HepG2 (cell line): ENCODE measurements at regions not wholly inside any gene's neighbourhood (a gene's known extent, or its start where the extent isn't known, plus 50 kb on each side); places are given as distances from the start of the nearest gene placed in this dataset.

ENCODE experiments used
- ATAC-seq: fragments of 200-7000 bp; cut with Tn5 transposase; 3 replicates; pipeline ENCODE4 v1.9.1; 2020; ENCODE audit warnings: mild to moderate bottlenecking, moderate library complexity
- BruUV-seq: library from RNA; stranded (reverse); fragments of 400-500 nt; replicated peaks from 2 replicates; lab custom pipeline; 2021; lab: Mats Ljungman, UMichigan
- CTCF ChIA-PET: fragments of 300-600 bp; formaldehyde crosslinking; extraction: SDS; loops from one replicate; lab custom pipeline; 2021; ENCODE audit warnings: low total read pairs, inconsistent platforms, low intra/inter-chr PET ratio; lab: Yijun Ruan, JAX
- POLR2A ChIA-PET: fragments of 350-600 bp; sonication (Branson Sonifier 250); formaldehyde crosslinking; loops from one replicate; lab custom pipeline; 2020; ENCODE audit warnings: antibody characterized with exemption, inconsistent platforms; lab: Yijun Ruan, JAX
- DNase-seq: peaks from one replicate; pipeline ENCODE4 v3.0.0-alpha.2; 2015; ENCODE audit warnings: low spot score
- FAIRE-seq: peaks from 3 replicates; lab custom pipeline; 2011; peaks lifted over from hg19 to GRCh38; lab: Jason Lieb, UNC
- H2AFZ ChIP-seq: one replicate; pipeline ENCODE4 v1.6.1; 2011; ENCODE audit warnings: low read length, inconsistent platforms
- H3K27ac ChIP-seq: fragments of 300-600 bp; 3 replicates; pipeline ENCODE4 v1.8.0; 2011; ENCODE audit warnings: mixed run types, mild to moderate bottlenecking, mixed read lengths, low read length, inconsistent platforms; ENCODE audit not compliant: insufficient read depth; ENCODE audit errors: extremely low read length
- H3K27me3 ChIP-seq, 2 experiments: fragments of 200-600 bp in 1 of 2; 2 replicates in 1 of 2; 3 replicates in 1 of 2; pipeline versions ENCODE4 v1.6.0 to v1.8.0; 2011; ENCODE audit warnings: low read length in 2 of 2, mild to moderate bottlenecking in 2 of 2, moderate library complexity in 2 of 2, inconsistent platforms in 1 of 2; ENCODE audit not compliant: insufficient read depth in 2 of 2, control insufficient read depth in 1 of 2
- H3K36me3 ChIP-seq, 2 experiments: fragments of 200-600 bp in 1 of 2; replicated peaks in 1 of 2; 2 replicates in 1 of 2; 3 replicates in 1 of 2; pipeline versions ENCODE4 v1.5.1 to v1.8.0; 2011; ENCODE audit warnings: low read length in 2 of 2, inconsistent platforms in 1 of 2; ENCODE audit not compliant: insufficient read depth in 2 of 2, control insufficient read depth in 1 of 2
- H3K4me1 ChIP-seq: 2 replicates; pipeline ENCODE4 v1.5.1; 2012; ENCODE audit warnings: low read length, inconsistent platforms; ENCODE audit not compliant: insufficient read depth
- H3K4me2 ChIP-seq: 2 replicates; pipeline ENCODE4 v1.6.0; 2011; ENCODE audit warnings: low read depth, low read length, inconsistent platforms
- H3K4me3 ChIP-seq, 3 experiments: fragments of 200-600 bp in 1 of 3; sonication (generic), shearing (Covaris generic) in 1 of 3; replicated peaks in 1 of 3; 2 replicates each; pipeline ENCODE4 v1.5.1; 2011 to 2016; ENCODE audit warnings: low read length in 3 of 3, inconsistent platforms in 2 of 3, low read depth in 2 of 3, mild to moderate bottlenecking in 2 of 3, control low read depth in 1 of 3, mixed read lengths in 1 of 3; ENCODE audit not compliant: insufficient read depth in 1 of 3
- H3K79me2 ChIP-seq: one replicate; pipeline ENCODE4 v1.6.1; 2011; ENCODE audit warnings: low read length, inconsistent platforms; ENCODE audit not compliant: insufficient read depth
- H3K9ac ChIP-seq: 2 replicates; pipeline ENCODE4 v1.6.0; 2011; ENCODE audit warnings: mild to moderate bottlenecking, low read depth, low read length, inconsistent platforms; ENCODE audit not compliant: insufficient read depth
- H3K9me3 ChIP-seq: 2 replicates; pipeline ENCODE4 v1.5.1; 2012; ENCODE audit warnings: mild to moderate bottlenecking, low read length
- H4K20me1 ChIP-seq: 2 replicates; pipeline ENCODE4 v1.6.0; 2011; ENCODE audit warnings: inconsistent platforms, mild to moderate bottlenecking, low read length, moderate library complexity; ENCODE audit not compliant: insufficient read depth
- ATF7-NPFF ChIP-seq: sonication (generic); formaldehyde crosslinking; IDR thresholded peaks from 2 replicates; pipeline ENCODE4 v1.8.1; 2023; ENCODE audit warnings: mild to moderate bottlenecking, low read depth, missing genetic modification reagents, moderate library complexity
- FOXK1 ChIP-seq: sonication (generic); formaldehyde crosslinking; IDR thresholded peaks from 2 replicates; pipeline ENCODE4 v1.4.0; 2020; ENCODE audit warnings: low read depth, missing genetic modification reagents, borderline replicate concordance
- GATAD2A ChIP-seq: IDR thresholded peaks from 2 replicates; pipeline ENCODE4 v1.6.1; 2016
- ISL2 ChIP-seq: sonication (generic); formaldehyde crosslinking; IDR thresholded peaks from 2 replicates; pipeline ENCODE4 v1.5.0; 2020; ENCODE audit warnings: missing genetic modification reagents
- MTF2 ChIP-seq: sonication (generic); formaldehyde crosslinking; IDR thresholded peaks from 2 replicates; pipeline ENCODE4 v1.5.0; 2020; ENCODE audit warnings: missing genetic modification reagents, borderline replicate concordance
- NFE2L1 ChIP-seq: sonication (generic); formaldehyde crosslinking; IDR thresholded peaks from 2 replicates; pipeline ENCODE4 v1.4.0; 2020; ENCODE audit warnings: missing genetic modification reagents, mild to moderate bottlenecking, borderline replicate concordance
- NR2F1 ChIP-seq, 2 experiments: fragments of 450-650 bp in 1 of 2; formaldehyde crosslinking in 1 of 2; IDR thresholded peaks; 2 replicates each; pipeline versions ENCODE4 v1.5.0 to v1.6.1; 2016 to 2020; ENCODE audit warnings: mild to moderate bottlenecking in 1 of 2, missing compliant biosample characterization in 1 of 2, missing genetic modification reagents in 1 of 2, moderate library complexity in 1 of 2
- PRDM10 ChIP-seq: sonication (generic); formaldehyde crosslinking; IDR thresholded peaks from 2 replicates; pipeline ENCODE4 v1.4.0; 2020; ENCODE audit warnings: low read depth, missing genetic modification reagents
- SIX4 ChIP-seq: sonication (generic); formaldehyde crosslinking; IDR thresholded peaks from 2 replicates; pipeline ENCODE4 v1.4.0; 2020; ENCODE audit warnings: missing genetic modification reagents
- SNAPC2 ChIP-seq: sonication (generic); formaldehyde crosslinking; IDR thresholded peaks from 2 replicates; pipeline ENCODE4 v1.8.1; 2022; ENCODE audit warnings: mild to moderate bottlenecking, missing genetic modification reagents
- ZNF34 ChIP-seq: sonication (generic); formaldehyde crosslinking; IDR thresholded peaks from 2 replicates; pipeline ENCODE4 v1.4.0; 2020; ENCODE audit warnings: mild to moderate bottlenecking, missing genetic modification reagents, borderline replicate concordance
- ZNF441 ChIP-seq: sonication (generic); formaldehyde crosslinking; IDR thresholded peaks from 2 replicates; pipeline ENCODE4 v1.7.0; 2021; ENCODE audit warnings: missing genetic modification reagents, borderline replicate concordance
- ZNF543 ChIP-seq: sonication (generic); formaldehyde crosslinking; IDR thresholded peaks from 2 replicates; pipeline ENCODE4 v1.4.0; 2020; ENCODE audit warnings: mild to moderate bottlenecking, missing genetic modification reagents
- ZNF616 ChIP-seq: sonication (generic); formaldehyde crosslinking; IDR thresholded peaks from 2 replicates; pipeline ENCODE4 v1.5.0; 2020; ENCODE audit warnings: low read depth, mild to moderate bottlenecking, missing genetic modification reagents
- ZNF672 ChIP-seq: sonication (generic); formaldehyde crosslinking; IDR thresholded peaks from 2 replicates; pipeline ENCODE4 v1.8.1; 2022; ENCODE audit warnings: missing genetic modification reagents
- ZSCAN22 ChIP-seq: sonication (generic); formaldehyde crosslinking; IDR thresholded peaks from 2 replicates; pipeline ENCODE4 v1.4.0; 2020; ENCODE audit warnings: mild to moderate bottlenecking, missing genetic modification reagents
- in situ Hi-C: cut with HindIII; loops from 2 replicates; pipeline ENCODE4 v1.10.0; 2017; ENCODE audit warnings: low pct_unique_long_range_greater_than_20kb; ENCODE audit not compliant: extremely low pct_ligation_motif_present
- intact Hi-C: fragments of 100-400 bp; cut with micrococcal nuclease; formaldehyde crosslinking; loops from one replicate; pipeline ENCODE4 v1.10.0; 2022; ENCODE audit not compliant: unreplicated experiment
- TF ChIP-seq, protein P1 (sequence below): sonication (generic); IDR thresholded peaks from 2 replicates; pipeline ENCODE4 v1.6.1; 2016; ENCODE audit warnings: low read depth, borderline replicate concordance
- TF ChIP-seq, protein P2 (sequence below): sonication (generic); formaldehyde crosslinking; IDR thresholded peaks from 2 replicates; pipeline ENCODE4 v1.4.0; 2020; ENCODE audit warnings: missing genetic modification reagents
- TF ChIP-seq, protein P3 (sequence below): IDR thresholded peaks from 2 replicates; pipeline ENCODE4 v1.6.1; 2016; ENCODE audit warnings: low read depth

DNA sequence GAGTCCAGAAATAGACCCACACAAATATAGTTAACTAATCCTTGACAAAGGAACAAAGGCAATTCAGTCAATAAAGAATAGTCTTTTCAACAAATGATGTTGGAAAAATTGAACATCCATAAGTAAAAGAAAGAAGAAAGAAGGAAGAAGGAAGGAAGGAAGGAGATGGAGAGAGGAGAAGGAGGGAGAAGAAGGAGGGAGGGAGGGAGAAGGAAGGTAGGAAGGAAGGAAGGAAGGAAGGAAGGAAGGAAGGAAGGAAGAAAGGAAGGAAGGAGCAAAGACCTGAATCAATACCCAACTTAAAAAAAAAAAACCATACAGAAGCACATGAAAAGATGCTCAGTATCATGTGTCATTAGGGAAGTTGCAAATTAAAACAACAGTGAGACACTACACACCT, 148.3 kb downstream of the ATL2 start:
- FAIRE-seq, result no peak
- H4K20me1 ChIP-seq, result no peaks in the 10 kb centered on the region
- H3K27me3 ChIP-seq, result no peaks in the 10 kb centered on the region
- H3K4me1 ChIP-seq, result no peaks in the 10 kb centered on the region
- in situ Hi-C loops, result no loop called here
- H3K27ac ChIP-seq, result no peak overlapping the region
- DNase-seq, result no peak
- no peak overlapping the region for H2AFZ ChIP-seq
- no peaks in the 10 kb centered on the region for H3K9me3 ChIP-seq
- ChIA-PET POLR2A (no interaction called here), CTCF (no interaction called here)
- H3K4me2 ChIP-seq, result no peak overlapping the region
- BruUV-seq, result no TSS peak
- H3K4me3 ChIP-seq, result no peak overlapping the region
- H3K79me2 ChIP-seq, result no peaks in the 10 kb centered on the region
- no peak for TF ChIP-seq ZNF616 (CRISPR knock-in tag)
- TF ChIP-seq ZSCAN22 (CRISPR knock-in tag), result no peak
- TF ChIP-seq, protein P1, sequence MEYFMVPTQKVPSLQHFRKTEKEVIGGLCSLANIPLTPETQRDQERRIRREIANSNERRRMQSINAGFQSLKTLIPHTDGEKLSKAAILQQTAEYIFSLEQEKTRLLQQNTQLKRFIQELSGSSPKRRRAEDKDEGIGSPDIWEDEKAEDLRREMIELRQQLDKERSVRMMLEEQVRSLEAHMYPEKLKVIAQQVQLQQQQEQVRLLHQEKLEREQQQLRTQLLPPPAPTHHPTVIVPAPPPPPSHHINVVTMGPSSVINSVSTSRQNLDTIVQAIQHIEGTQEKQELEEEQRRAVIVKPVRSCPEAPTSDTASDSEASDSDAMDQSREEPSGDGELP, result no peak
- TF ChIP-seq PRDM10, result no peak
- TF ChIP-seq SNAPC2 (CRISPR knock-in tag), result no peak
- no peak for TF ChIP-seq ISL2 (CRISPR knock-in tag)
- TF ChIP-seq, protein P2, sequence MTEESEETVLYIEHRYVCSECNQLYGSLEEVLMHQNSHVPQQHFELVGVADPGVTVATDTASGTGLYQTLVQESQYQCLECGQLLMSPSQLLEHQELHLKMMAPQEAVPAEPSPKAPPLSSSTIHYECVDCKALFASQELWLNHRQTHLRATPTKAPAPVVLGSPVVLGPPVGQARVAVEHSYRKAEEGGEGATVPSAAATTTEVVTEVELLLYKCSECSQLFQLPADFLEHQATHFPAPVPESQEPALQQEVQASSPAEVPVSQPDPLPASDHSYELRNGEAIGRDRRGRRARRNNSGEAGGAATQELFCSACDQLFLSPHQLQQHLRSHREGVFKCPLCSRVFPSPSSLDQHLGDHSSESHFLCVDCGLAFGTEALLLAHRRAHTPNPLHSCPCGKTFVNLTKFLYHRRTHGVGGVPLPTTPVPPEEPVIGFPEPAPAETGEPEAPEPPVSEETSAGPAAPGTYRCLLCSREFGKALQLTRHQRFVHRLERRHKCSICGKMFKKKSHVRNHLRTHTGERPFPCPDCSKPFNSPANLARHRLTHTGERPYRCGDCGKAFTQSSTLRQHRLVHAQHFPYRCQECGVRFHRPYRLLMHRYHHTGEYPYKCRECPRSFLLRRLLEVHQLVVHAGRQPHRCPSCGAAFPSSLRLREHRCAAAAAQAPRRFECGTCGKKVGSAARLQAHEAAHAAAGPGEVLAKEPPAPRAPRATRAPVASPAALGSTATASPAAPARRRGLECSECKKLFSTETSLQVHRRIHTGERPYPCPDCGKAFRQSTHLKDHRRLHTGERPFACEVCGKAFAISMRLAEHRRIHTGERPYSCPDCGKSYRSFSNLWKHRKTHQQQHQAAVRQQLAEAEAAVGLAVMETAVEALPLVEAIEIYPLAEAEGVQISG (CRISPR knock-in tag), result no peak
- TF ChIP-seq, protein P3, sequence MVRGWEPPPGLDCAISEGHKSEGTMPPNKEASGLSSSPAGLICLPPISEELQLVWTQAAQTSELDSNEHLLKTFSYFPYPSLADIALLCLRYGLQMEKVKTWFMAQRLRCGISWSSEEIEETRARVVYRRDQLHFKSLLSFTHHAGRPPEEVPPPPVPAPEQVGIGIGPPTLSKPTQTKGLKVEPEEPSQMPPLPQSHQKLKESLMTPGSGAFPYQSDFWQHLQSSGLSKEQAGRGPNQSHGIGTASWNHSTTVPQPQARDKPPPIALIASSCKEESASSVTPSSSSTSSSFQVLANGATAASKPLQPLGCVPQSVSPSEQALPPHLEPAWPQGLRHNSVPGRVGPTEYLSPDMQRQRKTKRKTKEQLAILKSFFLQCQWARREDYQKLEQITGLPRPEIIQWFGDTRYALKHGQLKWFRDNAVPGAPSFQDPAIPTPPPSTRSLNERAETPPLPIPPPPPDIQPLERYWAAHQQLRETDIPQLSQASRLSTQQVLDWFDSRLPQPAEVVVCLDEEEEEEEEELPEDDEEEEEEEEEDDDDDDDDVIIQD (CRISPR knock-in tag), result no peak
- no peak for TF ChIP-seq ZNF672 (CRISPR knock-in tag)
- TF ChIP-seq SIX4 (CRISPR knock-in tag), result no peak
- TF ChIP-seq ZNF441 (CRISPR knock-in tag), result no peak
- TF ChIP-seq ATF7-NPFF, result no peak
- no peak for TF ChIP-seq NFE2L1
- TF ChIP-seq GATAD2A, result no peak
- TF ChIP-seq MTF2 (CRISPR knock-in tag), result no peak
- no peak for TF ChIP-seq ZNF34 (CRISPR knock-in tag)
- TF ChIP-seq FOXK1 (CRISPR knock-in tag), result no peak
- no peak for TF ChIP-seq ZNF543 (CRISPR knock-in tag)
- no peak for TF ChIP-seq NR2F1 (CRISPR knock-in tag; IDR thresholded peaks at IDR 0.05)
- H3K36me3 ChIP-seq, result no peaks in the 10 kb centered on the region
- no peak for ATAC-seq
- intact Hi-C loops, result no loop called here
- H3K9ac ChIP-seq, result no peak overlapping the region
